Stimulated activated naive CD8-positive, alpha-beta T cell treated with anti-CD3 and anti-CD28 coated beads, Interleukin-15, amount 100 ng/mL, for 72 hours (primary cell): ENCODE measurements at regions not wholly inside any gene's neighbourhood (a gene's known extent, or its start where the extent isn't known, plus 50 kb on each side); places are given as distances from the start of the nearest gene placed in this dataset.

Experiments
- ATAC-seq: fragments of 150-1000 bp; cut with Tn5 transposase; 2 replicates; pipeline ENCODE4 v1.10.0; 2021; ENCODE audit warnings: mild to moderate bottlenecking, moderate library complexity
- DNase-seq, 2 donors: peaks; one replicate each; pipeline ENCODE4 v3.0.0; 2021 to 2022
- H3K27ac Mint-ChIP-seq, 2 donors: one replicate each; pipeline ENCODE4 v1.8.0; 2022; ENCODE audit warnings: mild to moderate bottlenecking in 2 of 2, mixed read lengths in 2 of 2, moderate library complexity in 2 of 2
- H3K27me3 Mint-ChIP-seq: one replicate; pipeline ENCODE4 v1.8.0; 2022; ENCODE audit warnings: mixed read lengths
- H3K4me1 Mint-ChIP-seq: one replicate; pipeline ENCODE4 v1.8.0; 2022; ENCODE audit warnings: mild to moderate bottlenecking, mixed read lengths
- H3K4me3 Mint-ChIP-seq, 2 donors: one replicate each; pipeline ENCODE4 v1.8.0; 2022; ENCODE audit warnings: mild to moderate bottlenecking in 2 of 2, mixed read lengths in 2 of 2, moderate library complexity in 1 of 2
- H3K9me3 Mint-ChIP-seq, 2 donors: one replicate each; pipeline ENCODE4 v1.8.0; 2022; ENCODE audit warnings: mixed read lengths in 2 of 2

DNA sequence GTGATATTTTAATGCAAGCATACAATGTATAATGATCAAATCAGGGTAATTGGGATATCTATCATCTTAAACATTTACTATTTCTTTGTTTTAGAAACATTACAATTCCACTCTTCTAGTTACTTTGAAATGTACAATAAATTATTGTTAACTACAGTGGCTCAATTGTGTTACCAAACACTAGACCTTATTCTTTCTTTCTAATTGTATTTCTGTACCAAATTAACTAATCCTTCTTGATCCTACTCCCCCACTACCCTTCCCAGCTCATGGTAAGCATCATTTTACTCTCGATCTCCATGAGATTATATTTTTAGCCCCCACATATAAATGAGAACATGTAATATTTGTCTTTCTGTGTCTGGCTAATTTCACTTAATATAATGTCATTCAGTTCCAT, 95.0 kb upstream of the MROH9 start:
- Mint-ChIP-seq H3K9me3 (peaks cover 0 to 6% of the 10 kb centered on the region in 2 donors), H3K4me3 (no peak overlapping the region), H3K27ac (no peak overlapping the region), H3K27me3 (no peaks in the 10 kb centered on the region), H3K4me1 (no peaks in the 10 kb centered on the region)
- ATAC-seq (no peak), DNase-seq (no peak)

DNA sequence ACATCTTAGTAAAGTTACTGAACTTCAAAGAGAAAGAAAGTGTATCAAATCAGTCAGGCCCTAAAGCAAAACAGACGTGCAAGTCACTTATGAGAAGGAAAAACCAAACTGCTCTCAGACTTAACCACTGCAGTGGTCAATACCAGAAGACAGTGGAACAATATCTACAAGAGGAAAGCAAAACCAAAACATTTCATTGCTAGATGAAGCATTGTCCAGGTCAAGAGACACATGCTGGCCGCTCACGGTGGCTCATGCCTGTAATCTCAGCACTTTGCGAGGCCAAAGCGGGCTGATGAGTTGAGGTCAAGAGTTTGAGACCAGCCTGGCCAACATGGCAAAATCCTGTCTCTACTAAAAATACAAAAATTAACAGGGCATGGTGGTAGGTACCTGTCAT, 82.0 kb upstream of the MROH9 start:
- Mint-ChIP-seq H3K4me3 (no peak overlapping the region), H3K27me3 (peaks cover 56% of the 10 kb centered on the region), H3K9me3 (no peaks in the 10 kb centered on the region), H3K27ac (no peak overlapping the region), H3K4me1 (no peaks in the 10 kb centered on the region)
- DNase-seq (no peak), ATAC-seq (peak; percentile 39)

DNA sequence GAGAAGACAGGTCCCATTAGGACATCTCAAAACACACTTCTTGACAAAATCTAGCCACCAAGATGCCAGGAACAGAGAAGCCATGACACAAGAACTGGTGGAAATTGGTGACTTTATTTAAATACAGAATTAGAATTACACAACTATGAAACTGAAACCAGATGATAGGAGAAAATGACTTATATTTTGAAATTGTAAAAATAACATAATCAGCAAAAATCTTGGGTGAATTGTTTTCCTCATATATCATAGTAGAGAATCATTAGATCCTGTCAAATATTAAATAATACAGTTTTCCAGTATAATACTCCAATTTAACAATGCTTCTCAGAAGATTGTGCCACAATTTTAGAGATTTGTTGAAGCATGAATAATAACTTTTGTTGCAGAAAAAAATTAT, 81.5 kb upstream of the MROH9 start:
- Mint-ChIP-seq H3K27ac (no peak overlapping the region), H3K9me3 (no peaks in the 10 kb centered on the region), H3K4me1 (no peaks in the 10 kb centered on the region), H3K4me3 (no peak overlapping the region), H3K27me3 (peaks cover 58% of the 10 kb centered on the region)
- ATAC-seq = no peak
- DNase-seq = no peak

DNA sequence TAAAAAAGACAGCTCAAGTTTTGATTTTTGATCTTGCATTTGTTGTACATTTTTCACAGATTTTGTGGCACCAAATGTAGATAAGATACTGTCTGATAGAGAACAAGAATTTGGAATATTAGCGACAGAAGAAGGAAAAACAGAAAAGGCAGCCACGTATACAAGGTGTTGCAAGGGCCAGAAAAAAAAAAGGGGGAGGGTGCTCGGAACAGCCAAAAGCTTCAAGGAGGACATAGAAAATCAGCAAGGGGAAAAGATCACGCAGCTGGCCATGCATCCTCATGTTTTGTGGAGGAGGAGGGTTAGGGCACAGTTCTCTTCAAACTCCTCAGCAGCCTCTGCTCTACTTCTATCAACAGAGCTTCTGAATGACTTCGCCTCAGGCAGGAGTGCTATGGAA, 80.7 kb upstream of the MROH9 start:
- H3K27ac Mint-ChIP-seq = no peak overlapping the region
- no peaks in the 10 kb centered on the region for H3K9me3 Mint-ChIP-seq
- DNase-seq (no peak), ATAC-seq (no peak)
- H3K4me3 Mint-ChIP-seq = no peak overlapping the region
- peaks cover 58% of the 10 kb centered on the region for H3K27me3 Mint-ChIP-seq
- no peaks in the 10 kb centered on the region for H3K4me1 Mint-ChIP-seq

DNA sequence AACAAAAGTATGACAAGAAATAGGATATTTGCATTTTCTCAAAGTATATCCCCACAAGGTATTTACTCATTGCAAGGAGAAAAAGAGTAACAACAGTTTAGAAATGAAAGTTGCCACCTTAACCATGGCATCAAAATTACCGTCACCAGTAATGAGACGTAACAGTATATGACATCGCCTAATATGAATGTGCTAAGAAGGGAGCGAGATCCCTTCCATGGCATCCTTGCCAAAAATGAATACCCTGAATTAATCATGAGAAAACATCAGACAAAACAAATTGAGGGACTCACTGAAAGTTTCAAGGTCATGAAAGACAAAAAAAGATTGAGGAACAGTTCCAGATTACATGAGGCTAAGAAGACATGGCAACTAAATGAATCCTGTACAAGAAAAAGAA, 78.9 kb upstream of the MROH9 start:
- no peak for DNase-seq
- Mint-ChIP-seq H3K4me3 (no peak overlapping the region), H3K4me1 (no peaks in the 10 kb centered on the region), H3K27me3 (peaks cover 50% of the 10 kb centered on the region), H3K9me3 (no peaks in the 10 kb centered on the region), H3K27ac (peak overlapping the region in 1 of 2 donors; percentile 50)
- ATAC-seq = no peak

DNA sequence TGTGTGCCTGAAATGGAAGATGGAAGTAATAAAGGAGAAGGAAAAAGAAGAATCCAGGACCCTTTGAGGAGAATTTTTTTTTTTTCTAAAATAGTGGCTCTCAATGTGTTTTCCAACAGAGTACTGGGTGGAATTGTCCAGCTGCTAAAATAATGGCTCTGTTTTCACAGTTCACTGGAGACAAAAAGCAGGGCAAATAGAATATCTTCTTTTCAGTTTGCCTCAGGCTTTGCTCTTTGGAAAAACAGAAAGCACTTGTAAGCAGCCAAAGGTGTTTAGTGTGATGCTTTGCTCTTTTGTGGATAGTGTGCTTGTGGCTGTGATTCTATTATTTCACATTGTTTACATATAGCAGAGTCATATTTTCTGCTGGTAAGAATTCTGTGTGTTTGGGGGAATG, 77.4 kb upstream of the MROH9 start:
- ATAC-seq (no peak), DNase-seq (no peak)
- no peak overlapping the region for H3K27ac Mint-ChIP-seq
- H3K27me3 Mint-ChIP-seq = peaks cover 35% of the 10 kb centered on the region
- H3K4me1 Mint-ChIP-seq = no peaks in the 10 kb centered on the region
- no peaks in the 10 kb centered on the region for H3K9me3 Mint-ChIP-seq
- H3K4me3 Mint-ChIP-seq = no peak overlapping the region

DNA sequence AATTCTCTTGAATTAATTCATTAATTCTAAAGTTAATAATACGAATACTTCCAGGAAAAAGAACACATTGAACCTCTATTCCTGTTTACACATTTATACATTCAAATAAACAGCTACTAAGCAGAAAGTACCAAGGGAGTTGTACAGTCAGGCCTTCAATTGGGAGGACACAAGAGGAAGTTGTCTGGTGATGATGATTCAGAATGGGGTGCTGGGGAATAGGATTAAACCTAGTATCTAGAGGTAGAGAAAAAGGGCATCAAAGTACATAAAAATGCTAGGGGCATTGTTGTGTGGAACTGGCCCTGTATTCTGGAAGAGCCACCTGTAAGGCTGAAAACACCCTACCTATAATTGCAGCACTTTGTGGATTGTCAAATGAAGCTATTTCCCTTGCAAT, 71.7 kb upstream of the MROH9 start:
- no peaks in the 10 kb centered on the region for H3K27me3 Mint-ChIP-seq
- H3K27ac Mint-ChIP-seq = no peak overlapping the region
- H3K9me3 Mint-ChIP-seq = no peaks in the 10 kb centered on the region
- DNase-seq (no peak), ATAC-seq (no peak)
- peaks cover 6% of the 10 kb centered on the region for H3K4me1 Mint-ChIP-seq
- no peak overlapping the region for H3K4me3 Mint-ChIP-seq

DNA sequence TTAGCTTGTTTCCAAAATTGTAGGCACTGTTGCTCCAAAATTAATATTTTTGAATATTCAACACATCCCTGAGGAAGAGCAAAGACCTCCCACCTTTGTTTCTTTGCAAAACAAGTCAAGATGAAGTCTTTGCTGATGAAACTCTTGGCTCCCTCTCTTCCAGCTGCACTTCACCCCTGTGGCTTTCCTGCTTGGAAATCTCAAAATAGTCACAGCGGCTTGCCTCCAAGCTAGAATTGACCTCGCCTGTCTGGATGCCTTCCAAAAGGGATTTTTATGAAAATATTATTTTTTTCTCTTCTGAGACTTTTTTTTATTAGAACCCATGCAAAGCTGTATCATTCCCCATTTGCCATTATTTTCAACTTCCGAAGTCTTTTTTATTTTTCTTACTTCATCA, 71.1 kb upstream of the MROH9 start:
- H3K27ac Mint-ChIP-seq = no peak overlapping the region
- ATAC-seq = no peak
- no peak overlapping the region for H3K4me3 Mint-ChIP-seq
- DNase-seq = no peak
- H3K4me1 Mint-ChIP-seq = peaks cover 6% of the 10 kb centered on the region
- H3K27me3 Mint-ChIP-seq = no peaks in the 10 kb centered on the region
- no peaks in the 10 kb centered on the region for H3K9me3 Mint-ChIP-seq

DNA sequence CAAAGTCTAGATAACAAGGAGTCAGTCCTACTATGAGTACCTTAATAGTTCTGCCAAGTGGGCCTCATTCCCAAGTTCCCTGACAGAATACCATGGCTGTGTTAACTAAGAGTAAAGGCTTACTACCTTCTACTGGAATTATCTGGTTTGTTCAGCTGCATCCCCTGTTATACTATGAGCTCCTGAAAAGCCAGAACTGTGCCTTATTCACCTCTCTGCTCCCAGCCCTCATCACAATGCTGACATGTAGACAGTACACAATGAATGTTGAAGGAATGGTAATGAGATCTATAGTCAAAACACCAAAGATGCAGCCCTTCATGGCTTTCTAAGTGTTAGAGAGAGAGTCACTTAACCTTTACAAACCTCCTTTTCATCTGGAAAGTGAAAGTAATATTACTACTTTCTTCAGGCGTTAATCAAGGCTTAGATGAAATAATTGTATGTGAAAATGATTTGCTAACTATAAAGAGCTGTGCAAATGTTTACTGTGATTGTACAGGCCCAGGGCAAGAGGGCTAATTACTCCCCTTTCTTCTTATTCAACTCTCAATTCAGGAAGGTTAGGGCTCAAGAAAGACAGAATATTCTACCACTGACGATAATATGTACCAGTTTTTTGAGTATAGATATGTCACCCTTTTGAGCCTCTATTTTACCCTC, 70.3 kb upstream of the MROH9 start:
- ATAC-seq = no peak
- H3K27me3 Mint-ChIP-seq = no peaks in the 10 kb centered on the region
- peak overlapping the region in 1 of 2 donors; percentile 8 for H3K27ac Mint-ChIP-seq
- no peak for DNase-seq
- H3K9me3 Mint-ChIP-seq = no peaks in the 10 kb centered on the region
- no peak overlapping the region for H3K4me3 Mint-ChIP-seq
- H3K4me1 Mint-ChIP-seq = peaks cover 6% of the 10 kb centered on the region

DNA sequence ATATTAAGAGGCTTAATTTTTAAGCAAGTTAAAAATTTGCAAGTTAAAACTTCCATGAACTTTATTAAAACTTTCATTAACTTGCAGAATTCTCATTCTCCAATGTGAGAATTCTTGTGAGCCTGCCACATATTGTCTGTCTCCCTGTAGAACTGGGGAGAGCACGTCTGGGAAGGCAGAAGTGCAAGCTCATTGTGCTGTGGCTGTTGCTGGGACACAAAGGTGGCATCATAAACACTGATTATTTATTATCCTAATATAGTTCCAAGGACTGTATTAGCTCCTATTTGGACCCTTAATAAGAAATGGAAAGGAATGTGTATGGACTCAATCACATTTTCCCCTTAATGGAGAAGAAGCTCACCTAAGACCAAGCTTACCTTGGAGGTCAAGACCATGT, 68.7 kb upstream of the MROH9 start:
- Mint-ChIP-seq H3K4me1 (peaks cover 6% of the 10 kb centered on the region), H3K27me3 (peaks cover under 1% of the 10 kb centered on the region), H3K9me3 (no peaks in the 10 kb centered on the region), H3K27ac (no peak overlapping the region), H3K4me3 (no peak overlapping the region)
- no peak for ATAC-seq
- no peak for DNase-seq

DNA sequence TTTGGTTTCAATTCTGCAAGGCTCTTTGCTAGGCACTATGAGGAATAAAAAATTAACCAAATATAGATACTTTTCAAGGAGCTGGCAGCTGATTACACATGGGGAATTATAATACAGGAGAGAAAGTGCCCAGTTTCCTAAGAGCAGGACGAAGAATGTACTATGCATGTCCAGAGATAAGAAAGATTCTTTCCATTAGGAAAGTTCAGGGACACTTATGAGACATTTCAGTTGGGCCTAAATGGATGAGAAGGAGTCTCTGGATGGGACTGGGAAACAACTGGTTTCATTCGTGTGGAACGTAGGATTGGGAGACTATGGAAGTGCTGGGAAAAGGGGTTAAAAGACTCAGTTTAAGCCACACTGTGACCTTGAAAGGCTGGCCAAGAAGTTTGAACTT, 63.5 kb upstream of the MROH9 start:
- Mint-ChIP-seq H3K27me3 (peaks cover 17% of the 10 kb centered on the region), H3K27ac (no peak overlapping the region), H3K4me3 (no peak overlapping the region), H3K9me3 (no peaks in the 10 kb centered on the region), H3K4me1 (no peaks in the 10 kb centered on the region)
- ATAC-seq (no peak), DNase-seq (no peak)

DNA sequence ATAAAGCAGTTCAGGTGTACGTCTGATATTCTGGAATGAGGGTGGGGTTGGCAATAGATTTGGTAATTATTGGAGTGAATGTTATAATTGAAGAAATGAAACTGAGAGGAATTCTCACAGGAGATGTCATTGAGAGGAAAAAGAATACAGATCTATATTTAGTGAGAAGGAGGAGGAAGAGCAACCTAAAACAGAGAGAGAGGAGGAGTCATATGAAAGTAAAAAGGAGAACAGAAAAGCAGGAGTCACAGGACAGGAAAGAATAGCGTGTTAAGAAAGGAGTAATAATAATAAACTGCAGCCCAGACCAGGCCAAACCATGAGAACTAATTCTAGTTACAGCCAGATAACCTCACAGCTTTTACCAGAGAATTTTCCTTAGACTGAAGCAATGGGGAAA, 62.7 kb upstream of the MROH9 start:
- Mint-ChIP-seq H3K9me3 (no peaks in the 10 kb centered on the region), H3K27me3 (peaks cover 18% of the 10 kb centered on the region), H3K4me1 (no peaks in the 10 kb centered on the region), H3K4me3 (no peak overlapping the region), H3K27ac (no peak overlapping the region)
- DNase-seq (no peak), ATAC-seq (no peak)

DNA sequence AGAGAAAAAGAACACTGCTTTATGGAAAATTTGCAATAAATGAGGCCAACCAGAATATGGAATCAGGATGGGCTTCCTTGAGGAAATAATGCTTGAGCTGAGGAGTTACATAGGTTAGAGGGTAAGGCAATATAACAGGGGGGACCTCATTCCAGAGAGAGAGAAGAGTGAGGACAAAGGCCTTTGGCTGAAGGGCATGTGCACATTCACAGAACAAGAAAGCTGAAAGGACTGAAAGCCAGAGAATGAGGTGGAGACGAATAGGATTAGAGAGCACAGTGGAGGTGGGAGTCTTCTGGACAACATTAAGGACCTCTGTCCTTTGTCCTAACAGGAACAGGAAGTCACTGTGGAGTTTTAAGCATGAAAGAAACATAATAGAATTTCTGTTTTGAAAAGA, 60.7 kb upstream of the MROH9 start:
- DNase-seq (no peak), ATAC-seq (no peak)
- Mint-ChIP-seq H3K4me3 (no peak overlapping the region), H3K4me1 (no peaks in the 10 kb centered on the region), H3K27ac (no peak overlapping the region), H3K27me3 (peaks cover 26% of the 10 kb centered on the region), H3K9me3 (peaks cover 5 to 7% of the 10 kb centered on the region in 2 donors)

DNA sequence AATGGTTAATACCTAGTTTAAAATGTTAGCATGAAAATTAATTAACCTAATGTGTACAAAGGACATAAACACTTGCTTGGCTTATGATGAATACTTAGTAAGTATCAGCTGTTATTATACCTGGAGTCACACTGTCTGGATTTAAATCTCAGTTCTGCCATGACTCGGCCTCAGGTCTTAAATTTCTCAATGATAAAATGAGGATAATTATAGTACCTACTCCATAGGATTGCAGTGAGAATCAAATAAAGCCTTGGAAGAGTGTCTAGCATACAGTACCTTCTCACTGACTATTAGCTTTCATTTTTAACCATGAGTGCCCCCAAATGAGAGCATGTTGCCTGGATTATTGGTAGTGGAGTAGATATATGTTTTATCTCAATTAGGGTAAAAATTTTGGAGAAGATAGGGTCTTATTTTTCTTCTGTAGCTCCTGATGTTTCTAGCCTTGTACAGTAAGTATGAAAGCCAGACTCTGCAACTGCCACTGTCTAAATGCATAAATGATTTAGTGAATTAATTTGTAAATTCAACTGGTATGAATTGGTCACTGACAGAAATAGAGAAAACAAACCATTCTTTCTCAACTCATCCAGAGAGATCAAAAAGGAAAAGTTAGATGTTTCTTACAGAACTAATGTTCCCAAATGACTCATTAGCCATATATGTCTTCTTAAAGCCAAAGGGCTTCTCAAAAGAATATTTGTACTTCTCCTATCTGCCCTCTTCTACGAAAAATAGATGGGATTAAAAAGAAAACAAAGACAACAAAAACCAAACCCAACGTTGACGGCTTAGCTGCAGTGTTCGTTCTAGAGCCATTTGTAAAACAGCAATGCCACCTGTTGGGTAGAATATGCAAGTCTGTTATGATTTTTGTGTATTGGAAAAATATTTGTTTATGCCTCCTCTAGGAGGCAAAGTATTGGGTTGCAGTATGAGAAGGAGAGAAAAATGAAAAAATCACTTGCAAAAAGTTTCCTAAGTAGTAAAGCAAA, 53.8 kb upstream of the MROH9 start:
- H3K9me3 Mint-ChIP-seq = peaks cover 5 to 7% of the 10 kb centered on the region in 2 donors
- no peaks in the 10 kb centered on the region for H3K4me1 Mint-ChIP-seq
- no peak for DNase-seq
- ATAC-seq = no peak
- peaks cover 26% of the 10 kb centered on the region for H3K27me3 Mint-ChIP-seq
- H3K27ac Mint-ChIP-seq = no peak overlapping the region
- no peak overlapping the region for H3K4me3 Mint-ChIP-seq
